HepG2 (cell line): ENCODE measurements at regions not wholly inside any gene's neighbourhood (a gene's known extent, or its start where the extent isn't known, plus 50 kb on each side); places are given as distances from the start of the nearest gene placed in this dataset.

Experiments
- ATAC-seq: fragments of 200-7000 bp; cut with Tn5 transposase; 3 replicates; pipeline ENCODE4 v1.9.1; 2020; ENCODE audit warnings: mild to moderate bottlenecking, moderate library complexity
- BruUV-seq: library from RNA; stranded (reverse); fragments of 400-500 nt; replicated peaks from 2 replicates; lab custom pipeline; 2021; lab: Mats Ljungman, UMichigan
- CTCF ChIA-PET: fragments of 300-600 bp; formaldehyde crosslinking; extraction: SDS; loops from one replicate; lab custom pipeline; 2021; ENCODE audit warnings: low total read pairs, inconsistent platforms, low intra/inter-chr PET ratio; lab: Yijun Ruan, JAX
- POLR2A ChIA-PET: fragments of 350-600 bp; sonication (Branson Sonifier 250); formaldehyde crosslinking; loops from one replicate; lab custom pipeline; 2020; ENCODE audit warnings: antibody characterized with exemption, inconsistent platforms; lab: Yijun Ruan, JAX
- DNase-seq: peaks from one replicate; pipeline ENCODE4 v3.0.0-alpha.2; 2015; ENCODE audit warnings: low spot score
- FAIRE-seq: peaks from 3 replicates; lab custom pipeline; 2011; peaks lifted over from hg19 to GRCh38; lab: Jason Lieb, UNC
- H2AFZ ChIP-seq: one replicate; pipeline ENCODE4 v1.6.1; 2011; ENCODE audit warnings: low read length, inconsistent platforms
- H3K27ac ChIP-seq: fragments of 300-600 bp; 3 replicates; pipeline ENCODE4 v1.8.0; 2011; ENCODE audit warnings: mixed run types, mild to moderate bottlenecking, mixed read lengths, low read length, inconsistent platforms; ENCODE audit not compliant: insufficient read depth; ENCODE audit errors: extremely low read length
- H3K27me3 ChIP-seq, 2 experiments: fragments of 200-600 bp in 1 of 2; 2 replicates in 1 of 2; 3 replicates in 1 of 2; pipeline versions ENCODE4 v1.6.0 to v1.8.0; 2011; ENCODE audit warnings: low read length in 2 of 2, mild to moderate bottlenecking in 2 of 2, moderate library complexity in 2 of 2, inconsistent platforms in 1 of 2; ENCODE audit not compliant: insufficient read depth in 2 of 2, control insufficient read depth in 1 of 2
- H3K36me3 ChIP-seq, 2 experiments: fragments of 200-600 bp in 1 of 2; replicated peaks in 1 of 2; 2 replicates in 1 of 2; 3 replicates in 1 of 2; pipeline versions ENCODE4 v1.5.1 to v1.8.0; 2011; ENCODE audit warnings: low read length in 2 of 2, inconsistent platforms in 1 of 2; ENCODE audit not compliant: insufficient read depth in 2 of 2, control insufficient read depth in 1 of 2
- H3K4me1 ChIP-seq: 2 replicates; pipeline ENCODE4 v1.5.1; 2012; ENCODE audit warnings: low read length, inconsistent platforms; ENCODE audit not compliant: insufficient read depth
- H3K4me2 ChIP-seq: 2 replicates; pipeline ENCODE4 v1.6.0; 2011; ENCODE audit warnings: low read depth, low read length, inconsistent platforms
- H3K4me3 ChIP-seq, 3 experiments: fragments of 200-600 bp in 1 of 3; sonication (generic), shearing (Covaris generic) in 1 of 3; replicated peaks in 1 of 3; 2 replicates each; pipeline ENCODE4 v1.5.1; 2011 to 2016; ENCODE audit warnings: low read length in 3 of 3, inconsistent platforms in 2 of 3, low read depth in 2 of 3, mild to moderate bottlenecking in 2 of 3, control low read depth in 1 of 3, mixed read lengths in 1 of 3; ENCODE audit not compliant: insufficient read depth in 1 of 3
- H3K79me2 ChIP-seq: one replicate; pipeline ENCODE4 v1.6.1; 2011; ENCODE audit warnings: low read length, inconsistent platforms; ENCODE audit not compliant: insufficient read depth
- H3K9ac ChIP-seq: 2 replicates; pipeline ENCODE4 v1.6.0; 2011; ENCODE audit warnings: mild to moderate bottlenecking, low read depth, low read length, inconsistent platforms; ENCODE audit not compliant: insufficient read depth
- H3K9me3 ChIP-seq: 2 replicates; pipeline ENCODE4 v1.5.1; 2012; ENCODE audit warnings: mild to moderate bottlenecking, low read length
- H4K20me1 ChIP-seq: 2 replicates; pipeline ENCODE4 v1.6.0; 2011; ENCODE audit warnings: inconsistent platforms, mild to moderate bottlenecking, low read length, moderate library complexity; ENCODE audit not compliant: insufficient read depth
- CBX5 ChIP-seq: sonication (generic); formaldehyde crosslinking; IDR thresholded peaks from 2 replicates; pipeline ENCODE4 v1.4.0; 2020; ENCODE audit warnings: missing genetic modification reagents, borderline replicate concordance
- MED8 ChIP-seq: sonication (generic); formaldehyde crosslinking; IDR thresholded peaks from 2 replicates; pipeline ENCODE4 v1.8.1; 2023; ENCODE audit warnings: mild to moderate bottlenecking, missing genetic modification reagents; ENCODE audit not compliant: insufficient replicate concordance
- TBP ChIP-seq: sonication (generic); formaldehyde crosslinking; IDR thresholded peaks from 2 replicates; pipeline ENCODE4 v1.5.0; 2020; ENCODE audit warnings: missing genetic modification reagents
- ZNF430 ChIP-seq: sonication (generic); formaldehyde crosslinking; IDR thresholded peaks from 2 replicates; pipeline ENCODE4 v1.9.0; 2021; ENCODE audit warnings: mild to moderate bottlenecking, missing genetic modification reagents
- WGBS: methylation state at CpG from one replicate; pipeline ENCODE4 v1.1.6; 2017; ENCODE audit warnings: low lambda C conversion rate; 5-methylcytosine and 5-hydroxymethylcytosine counted together
- in situ Hi-C: cut with HindIII; loops from 2 replicates; pipeline ENCODE4 v1.10.0; 2017; ENCODE audit warnings: low pct_unique_long_range_greater_than_20kb; ENCODE audit not compliant: extremely low pct_ligation_motif_present
- intact Hi-C: fragments of 100-400 bp; cut with micrococcal nuclease; formaldehyde crosslinking; loops from one replicate; pipeline ENCODE4 v1.10.0; 2022; ENCODE audit not compliant: unreplicated experiment
- TF ChIP-seq, protein P1 (sequence below): sonication (generic); formaldehyde crosslinking; IDR thresholded peaks from 2 replicates; pipeline ENCODE4 v1.4.0; 2020; ENCODE audit warnings: missing genetic modification reagents, borderline replicate concordance

DNA sequence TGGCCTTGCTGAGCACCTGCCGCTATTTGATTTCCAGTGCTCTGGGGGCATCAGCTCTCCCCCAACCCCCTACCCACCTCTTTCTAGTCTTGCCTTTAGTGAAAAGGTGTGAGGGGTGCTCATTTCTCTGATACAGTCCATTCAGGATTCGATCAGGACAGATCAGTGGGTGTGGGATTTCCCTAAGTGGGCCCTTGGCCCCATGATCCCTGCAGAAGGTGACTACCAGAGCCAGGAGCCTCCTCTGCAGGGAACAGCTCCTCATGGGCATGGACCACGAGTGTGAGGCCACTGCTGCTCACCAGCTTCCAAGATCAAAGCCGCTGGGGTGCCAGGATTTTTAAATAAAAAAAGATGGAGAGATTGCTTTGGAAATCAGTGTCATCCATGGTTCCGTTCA lies 835.2 kb upstream of the ID2 start:
- Histone ChIP-seq H3K4me2 (no peak overlapping the region), H3K4me1 (peaks cover 16% of the 10 kb centered on the region; the same call in 1 of the 2 replicates), H4K20me1 (no peaks in the 10 kb centered on the region), H3K4me3 (no peak overlapping the region), H3K9ac (no peak overlapping the region), H3K36me3 (no peaks in the 10 kb centered on the region), H2AFZ (no peak overlapping the region), H3K9me3 (no peaks in the 10 kb centered on the region), H3K27me3 (no peaks in the 10 kb centered on the region; a peak in 1 of 5 replicates), H3K79me2 (no peaks in the 10 kb centered on the region), H3K27ac (no peak overlapping the region)
- no TSS peak for BruUV-seq
- no peak for ATAC-seq
- WGBS, result 48% methylated on average over 4 of the region's 5 CpGs
- in situ Hi-C loops (no loop called here), intact Hi-C loops (no loop called here)
- no peak for TF ChIP-seq MED8 (CRISPR knock-in tag)
- TF ChIP-seq, protein P1, sequence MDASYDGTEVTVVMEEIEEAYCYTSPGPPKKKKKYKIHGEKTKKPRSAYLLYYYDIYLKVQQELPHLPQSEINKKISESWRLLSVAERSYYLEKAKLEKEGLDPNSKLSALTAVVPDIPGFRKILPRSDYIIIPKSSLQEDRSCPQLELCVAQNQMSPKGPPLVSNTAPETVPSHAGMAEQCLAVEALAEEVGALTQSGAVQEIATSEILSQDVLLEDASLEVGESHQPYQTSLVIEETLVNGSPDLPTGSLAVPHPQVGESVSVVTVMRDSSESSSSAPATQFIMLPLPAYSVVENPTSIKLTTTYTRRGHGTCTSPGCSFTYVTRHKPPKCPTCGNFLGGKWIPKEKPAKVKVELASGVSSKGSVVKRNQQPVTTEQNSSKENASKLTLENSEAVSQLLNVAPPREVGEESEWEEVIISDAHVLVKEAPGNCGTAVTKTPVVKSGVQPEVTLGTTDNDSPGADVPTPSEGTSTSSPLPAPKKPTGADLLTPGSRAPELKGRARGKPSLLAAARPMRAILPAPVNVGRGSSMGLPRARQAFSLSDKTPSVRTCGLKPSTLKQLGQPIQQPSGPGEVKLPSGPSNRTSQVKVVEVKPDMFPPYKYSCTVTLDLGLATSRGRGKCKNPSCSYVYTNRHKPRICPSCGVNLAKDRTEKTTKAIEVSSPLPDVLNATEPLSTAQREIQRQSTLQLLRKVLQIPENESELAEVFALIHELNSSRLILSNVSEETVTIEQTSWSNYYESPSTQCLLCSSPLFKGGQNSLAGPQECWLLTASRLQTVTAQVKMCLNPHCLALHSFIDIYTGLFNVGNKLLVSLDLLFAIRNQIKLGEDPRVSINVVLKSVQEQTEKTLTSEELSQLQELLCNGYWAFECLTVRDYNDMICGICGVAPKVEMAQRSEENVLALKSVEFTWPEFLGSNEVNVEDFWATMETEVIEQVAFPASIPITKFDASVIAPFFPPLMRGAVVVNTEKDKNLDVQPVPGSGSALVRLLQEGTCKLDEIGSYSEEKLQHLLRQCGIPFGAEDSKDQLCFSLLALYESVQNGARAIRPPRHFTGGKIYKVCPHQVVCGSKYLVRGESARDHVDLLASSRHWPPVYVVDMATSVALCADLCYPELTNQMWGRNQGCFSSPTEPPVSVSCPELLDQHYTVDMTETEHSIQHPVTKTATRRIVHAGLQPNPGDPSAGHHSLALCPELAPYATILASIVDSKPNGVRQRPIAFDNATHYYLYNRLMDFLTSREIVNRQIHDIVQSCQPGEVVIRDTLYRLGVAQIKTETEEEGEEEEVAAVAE, result no peak
- no peak for TF ChIP-seq ZNF430 (CRISPR knock-in tag)
- TF ChIP-seq TBP, result no peak
- no peak for TF ChIP-seq CBX5 (CRISPR knock-in tag)
- no peak for FAIRE-seq
- CTCF ChIA-PET, result no interaction called here
- POLR2A ChIA-PET, result no interaction called here
- DNase-seq, result no peak
